ENCODE measurements at regions not wholly inside any gene's neighbourhood (a gene's known extent, or its start where the extent isn't known, plus 50 kb on each side); places are given as distances from the start of the nearest gene placed in this dataset.

DNA sequence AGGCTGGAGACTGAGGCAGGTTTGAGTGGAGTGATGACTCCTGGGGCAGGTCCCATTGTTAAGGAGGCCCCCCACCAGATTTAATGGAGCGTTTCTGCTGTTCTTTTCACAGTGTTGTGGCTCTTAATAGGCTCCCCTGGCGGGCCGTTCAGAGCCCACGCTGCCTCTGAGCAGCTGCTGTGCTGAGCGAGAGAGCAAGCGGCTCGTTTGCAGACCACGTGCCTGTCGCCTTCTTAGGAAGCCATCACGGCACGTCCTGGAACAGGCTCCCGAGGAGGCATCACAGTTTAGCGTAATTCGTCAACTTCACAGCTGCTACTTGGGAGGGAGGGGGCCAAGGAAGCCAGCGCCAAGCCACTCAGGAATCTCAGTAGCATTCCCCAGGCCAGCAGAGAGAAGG is 70.5 kb upstream of the CTTNBP2NL start:
- H3K9ac ChIP-seq (ENCODE audit: low read length), result no peak overlapping the region
- TF ChIP-seq EZH2 (IDR thresholded peaks at IDR 0.05; ENCODE audit: borderline replicate concordance, insufficient read depth, low read depth, low read length, poor library complexity, severe bottlenecking) (no peak), CTCF (IDR thresholded peaks at IDR 0.05) (no peak)
- ChIA-PET POLR2A (no interaction called here), CTCF (interaction anchor here (1.2 kb wide), 1 partner anchor 11 kb away, joined by 3 read pairs; no protein-coding TSS in a partner anchor)
- H2AFZ ChIP-seq (ENCODE audit: insufficient read depth, low read depth, low read length, poor library complexity, severe bottlenecking), result no peak overlapping the region
- no peaks in the 10 kb centered on the region for H3K9me3 Mint-ChIP-seq (ENCODE audit: insufficient read depth)
- DNase-seq (no peak), ATAC-seq (ENCODE audit: low read depth) (no peak)
- H3K4me1 Mint-ChIP-seq, result no peaks in the 10 kb centered on the region
- H3K9me3 ChIP-seq (ENCODE audit: control extremely low read depth in 1 of 3, control insufficient read depth in 2 of 3, insufficient read depth in 1 of 3, low read length in 2 of 3), result peaks cover 0 to 3% (median 1%) of the 10 kb centered on the region in 3 donors
- H4K20me1 ChIP-seq (ENCODE audit: control insufficient read depth, insufficient read depth, low read length, poor library complexity, severe bottlenecking), result no peaks in the 10 kb centered on the region
- H3K4me3 Mint-ChIP-seq, result no peak overlapping the region
- peaks cover 0 to 22% (median 0%) of the 10 kb centered on the region in 4 experiments for H3K27me3 ChIP-seq (replicated peaks in 1 of 4; ENCODE audit: control extremely low read depth in 1 of 4, control insufficient read depth in 3 of 4, insufficient read depth in 4 of 4, low read length in 3 of 4)
- H3K27ac Mint-ChIP-seq, result no peak overlapping the region
- H3K4me3 ChIP-seq (ENCODE audit: control extremely low read depth in 1 of 5, extremely low read depth in 1 of 5, insufficient read depth in 1 of 5, low read depth in 2 of 5, low read length in 4 of 5), result no peak overlapping the region
- H3K4me2 ChIP-seq (replicated peaks; ENCODE audit: low read depth, low read length, poor library complexity, severe bottlenecking), result no peak overlapping the region
- no peak overlapping the region for H3K27ac ChIP-seq (ENCODE audit: low read length in 2 of 2)
- no peaks in the 10 kb centered on the region for H3K79me2 ChIP-seq (ENCODE audit: control insufficient read depth, insufficient read depth, low read length)
- 46% methylated on average over 15 of the region's 15 CpGs for WGBS (ENCODE audit: insufficient coverage)
- peaks cover 44% of the 10 kb centered on the region for H3K27me3 Mint-ChIP-seq
- no peaks in the 10 kb centered on the region for H3K36me3 ChIP-seq (replicated peaks in 1 of 2; ENCODE audit: control extremely low read depth in 1 of 2, control insufficient read depth in 1 of 2, extremely low read depth in 1 of 2, insufficient read depth in 2 of 2, low read length in 1 of 2)
- intact Hi-C loops (cut with micrococcal nuclease), result no loop called here
- H3K4me1 ChIP-seq (ENCODE audit: control insufficient read depth in 2 of 2, insufficient read depth in 2 of 2, low read length in 2 of 2), result no peaks in the 10 kb centered on the region

DNA sequence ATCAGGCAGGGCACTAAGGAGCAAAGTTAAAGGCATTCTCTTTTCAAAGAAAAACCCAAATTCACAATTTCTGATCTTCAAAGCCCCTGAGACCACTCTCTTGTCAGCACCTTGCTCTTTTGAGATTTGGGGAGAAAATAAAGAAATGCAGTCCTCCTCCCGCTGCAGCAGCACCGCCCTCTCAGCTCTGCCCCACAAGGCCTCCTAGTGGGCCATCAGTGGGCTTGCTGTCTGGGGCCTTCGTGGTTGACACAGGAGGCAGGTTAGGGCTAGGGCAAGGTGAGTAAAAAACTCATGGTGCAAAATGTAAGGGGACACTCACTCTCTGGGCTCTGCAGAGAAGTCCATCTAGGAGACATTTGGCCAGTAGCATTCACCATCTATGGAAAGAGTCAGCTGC is 67.4 kb upstream of the CTTNBP2NL start:
- ChIA-PET CTCF (interaction anchor here (0.6 kb wide), 1 partner anchor 1436 kb away, joined by 3 read pairs; no protein-coding TSS in a partner anchor), POLR2A (no interaction called here)
- DNase-seq, result no peak
- H3K27me3 Mint-ChIP-seq, result peaks cover 53% of the 10 kb centered on the region
- Histone ChIP-seq H2AFZ (ENCODE audit: insufficient read depth, low read depth, low read length, poor library complexity, severe bottlenecking) (no peak overlapping the region), H3K4me3 (ENCODE audit: control extremely low read depth in 1 of 5, extremely low read depth in 1 of 5, insufficient read depth in 1 of 5, low read depth in 2 of 5, low read length in 4 of 5) (no peak overlapping the region), H3K36me3 (replicated peaks in 1 of 2; ENCODE audit: control extremely low read depth in 1 of 2, control insufficient read depth in 1 of 2, extremely low read depth in 1 of 2, insufficient read depth in 2 of 2, low read length in 1 of 2) (no peaks in the 10 kb centered on the region), H3K4me2 (replicated peaks; ENCODE audit: low read depth, low read length, poor library complexity, severe bottlenecking) (no peak overlapping the region), H3K27ac (ENCODE audit: low read length in 2 of 2) (no peak overlapping the region), H4K20me1 (ENCODE audit: control insufficient read depth, insufficient read depth, low read length, poor library complexity, severe bottlenecking) (no peaks in the 10 kb centered on the region), H3K4me1 (ENCODE audit: control insufficient read depth in 2 of 2, insufficient read depth in 2 of 2, low read length in 2 of 2) (no peaks in the 10 kb centered on the region), H3K9ac (ENCODE audit: low read length) (no peak overlapping the region), H3K9me3 (ENCODE audit: control extremely low read depth in 1 of 3, control insufficient read depth in 2 of 3, insufficient read depth in 1 of 3, low read length in 2 of 3) (peaks cover 0 to 3% (median 0%) of the 10 kb centered on the region in 3 donors), H3K27me3 (replicated peaks in 1 of 4; ENCODE audit: control extremely low read depth in 1 of 4, control insufficient read depth in 3 of 4, insufficient read depth in 4 of 4, low read length in 3 of 4) (peaks cover 0 to 25% (median 0%) of the 10 kb centered on the region in 4 experiments), H3K79me2 (ENCODE audit: control insufficient read depth, insufficient read depth, low read length) (no peaks in the 10 kb centered on the region)
- 83% methylated on average over 3 of the region's 3 CpGs for WGBS (ENCODE audit: insufficient coverage)
- intact Hi-C loops (cut with micrococcal nuclease), result no loop called here
- ATAC-seq (ENCODE audit: low read depth), result no peak
- H3K4me3 Mint-ChIP-seq, result no peak overlapping the region
- H3K4me1 Mint-ChIP-seq, result no peaks in the 10 kb centered on the region
- H3K27ac Mint-ChIP-seq, result no peak overlapping the region
- no peaks in the 10 kb centered on the region for H3K9me3 Mint-ChIP-seq (ENCODE audit: insufficient read depth)
- TF ChIP-seq CTCF (IDR thresholded peaks at IDR 0.05), result no peak
- TF ChIP-seq EZH2 (IDR thresholded peaks at IDR 0.05; ENCODE audit: borderline replicate concordance, insufficient read depth, low read depth, low read length, poor library complexity, severe bottlenecking), result no peak
